PFSK-1 (cell line): ENCODE measurements at regions not wholly inside any gene's neighbourhood (a gene's known extent, or its start where the extent isn't known, plus 50 kb on each side); places are given as distances from the start of the nearest gene placed in this dataset.

Experiments
- FOXP2 ChIP-seq: optimal IDR thresholded peaks from 2 replicates; pipeline ENCODE3; 2011; ENCODE audit warnings: borderline replicate concordance, control low read depth, inconsistent platforms; ENCODE audit not compliant: insufficient read depth; ENCODE audit errors: extremely low read length, extremely low read depth
- POLR2AphosphoS5 ChIP-seq: IDR thresholded peaks from 2 replicates; pipeline ENCODE4 v1.6.1; 2012; ENCODE audit warnings: low read depth, mild to moderate bottlenecking, control low read depth, low read length, moderate library complexity
- REST ChIP-seq, 2 experiments: IDR thresholded peaks; 2 replicates each; pipeline versions ENCODE4 v1.6.1 to v1.8.0; 2011 to 2012; ENCODE audit warnings: low read depth in 2 of 2, low read length in 2 of 2, control low read depth in 1 of 2, inconsistent platforms in 1 of 2, mild to moderate bottlenecking in 1 of 2, moderate library complexity in 1 of 2; ENCODE audit not compliant: insufficient read depth in 1 of 2
- SIN3A ChIP-seq: IDR thresholded peaks from 2 replicates; pipeline ENCODE4 v1.6.1; 2012; ENCODE audit warnings: mild to moderate bottlenecking, low read length, moderate library complexity, borderline replicate concordance; ENCODE audit not compliant: insufficient read depth
- TAF1 ChIP-seq: IDR thresholded peaks from 2 replicates; pipeline ENCODE4 v1.6.1; 2012; ENCODE audit warnings: low read length, control low read depth, borderline replicate concordance; ENCODE audit not compliant: insufficient read depth

- TF ChIP-seq POLR2AphosphoS5: no peak
- no peak for TF ChIP-seq REST (IDR thresholded peaks at IDR 0.05; ENCODE audit: insufficient read depth in 1 of 2, low read depth in 2 of 2, low read length in 2 of 2)
- no peak for TF ChIP-seq SIN3A
- TF ChIP-seq FOXP2: no peak
- no peak for TF ChIP-seq TAF1
These were observed 404.7 kb upstream of the FAM98A start for GRCh38 chr2:34003795-34004194.

GRCh38 chr2:34001557-34001956 is 402.5 kb upstream of the FAM98A start:
- no peak for TF ChIP-seq TAF1
- no peak for TF ChIP-seq FOXP2
- TF ChIP-seq SIN3A: no peak
- TF ChIP-seq REST (IDR thresholded peaks at IDR 0.05; ENCODE audit: insufficient read depth in 1 of 2, low read depth in 2 of 2, low read length in 2 of 2): no peak

GRCh38 chr2:33984131-33984530 is 385.0 kb upstream of the FAM98A start:
- no peak for TF ChIP-seq TAF1
- no peak for TF ChIP-seq REST (IDR thresholded peaks at IDR 0.05; ENCODE audit: insufficient read depth in 1 of 2, low read depth in 2 of 2, low read length in 2 of 2)
- no peak for TF ChIP-seq SIN3A
- TF ChIP-seq POLR2AphosphoS5: no peak
- TF ChIP-seq FOXP2: no peak

GRCh38 chr2:33978471-33978870 is 379.4 kb upstream of the FAM98A start:
- TF ChIP-seq FOXP2 (no peak), TAF1 (no peak), REST (IDR thresholded peaks at IDR 0.05; ENCODE audit: insufficient read depth in 1 of 2, low read depth in 2 of 2, low read length in 2 of 2) (no peak), SIN3A (no peak), POLR2AphosphoS5 (no peak)

- TF ChIP-seq POLR2AphosphoS5 (no peak), SIN3A (no peak), FOXP2 (no peak), TAF1 (no peak), REST (IDR thresholded peaks at IDR 0.05; ENCODE audit: insufficient read depth in 1 of 2, low read depth in 2 of 2, low read length in 2 of 2) (no peak)
These were observed 376.4 kb upstream of the FAM98A start for GRCh38 chr2:33975498-33975897.
